ENCODE measurements at regions not wholly inside any gene's neighbourhood (a gene's known extent, or its start where the extent isn't known, plus 50 kb on each side); places are given as distances from the start of the nearest gene placed in this dataset.
"Not testable (repeated sequence)": the region's sequence is repeated elsewhere in the genome, so short reads cannot be mapped to it uniquely, and the experiment has no call there.

DNA sequence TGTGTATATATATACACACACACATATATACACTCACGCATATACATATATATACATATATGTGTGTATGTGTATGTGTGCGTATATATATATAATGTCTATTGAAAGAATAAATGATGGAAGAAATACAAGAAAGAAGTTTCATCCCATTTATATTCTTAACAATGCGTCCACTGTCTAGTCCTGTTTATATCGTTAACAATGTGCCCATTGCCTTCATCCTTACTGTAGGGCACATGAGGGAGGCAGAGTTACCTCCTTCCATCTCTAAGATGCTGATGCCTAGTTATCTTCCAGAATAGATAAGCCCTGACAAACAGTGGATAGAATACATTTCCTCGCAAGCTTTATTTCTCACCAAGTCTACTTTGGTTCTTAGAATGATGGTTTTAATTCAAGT is 389.8 kb upstream of the SEMA6A start:
- DNase-seq (ENCODE audit: insufficient read length, low spot score) = no peak
- FAIRE-seq = no peak

DNA sequence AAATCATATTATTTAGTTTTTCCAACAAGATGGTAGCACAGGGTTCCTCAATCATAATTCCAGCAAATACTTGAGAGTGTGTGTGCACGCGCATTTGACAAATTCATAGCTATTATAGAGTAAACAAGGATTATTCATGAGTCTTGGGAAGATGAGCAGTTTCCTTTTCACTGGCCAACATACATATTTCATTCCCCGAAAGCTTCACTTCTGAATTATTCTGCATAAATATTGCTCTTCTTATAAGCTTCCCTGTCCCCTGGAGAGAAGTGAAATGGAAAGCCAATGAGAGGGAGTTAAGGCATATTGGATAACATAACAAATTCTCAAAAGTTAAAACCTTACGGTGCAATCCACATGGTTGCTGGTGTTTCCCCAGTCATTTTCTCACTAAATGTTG is 386.4 kb upstream of the SEMA6A start:
- no peak for FAIRE-seq
- no peak for DNase-seq (ENCODE audit: insufficient read length, low spot score)

DNA sequence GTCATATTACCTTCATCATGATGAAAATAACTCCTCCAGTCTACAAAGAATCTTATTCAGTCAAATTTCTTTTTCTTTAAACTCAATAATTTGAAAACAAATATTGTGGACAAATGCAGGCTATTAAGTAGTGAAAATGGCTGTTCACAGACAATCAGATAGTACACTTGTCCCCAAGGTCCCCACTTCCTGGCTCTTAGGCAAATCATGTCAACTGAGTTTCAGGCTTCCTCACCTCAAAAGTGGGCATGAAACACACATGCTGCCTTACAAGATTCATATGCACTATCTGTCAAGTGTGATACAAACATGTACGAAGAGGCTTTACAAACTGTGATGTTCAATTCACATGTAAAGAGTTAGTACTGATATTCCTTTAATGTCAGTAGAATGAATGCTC is 385.2 kb upstream of the SEMA6A start:
- DNase-seq (ENCODE audit: insufficient read length, low spot score) (no peak), FAIRE-seq (no peak)

DNA sequence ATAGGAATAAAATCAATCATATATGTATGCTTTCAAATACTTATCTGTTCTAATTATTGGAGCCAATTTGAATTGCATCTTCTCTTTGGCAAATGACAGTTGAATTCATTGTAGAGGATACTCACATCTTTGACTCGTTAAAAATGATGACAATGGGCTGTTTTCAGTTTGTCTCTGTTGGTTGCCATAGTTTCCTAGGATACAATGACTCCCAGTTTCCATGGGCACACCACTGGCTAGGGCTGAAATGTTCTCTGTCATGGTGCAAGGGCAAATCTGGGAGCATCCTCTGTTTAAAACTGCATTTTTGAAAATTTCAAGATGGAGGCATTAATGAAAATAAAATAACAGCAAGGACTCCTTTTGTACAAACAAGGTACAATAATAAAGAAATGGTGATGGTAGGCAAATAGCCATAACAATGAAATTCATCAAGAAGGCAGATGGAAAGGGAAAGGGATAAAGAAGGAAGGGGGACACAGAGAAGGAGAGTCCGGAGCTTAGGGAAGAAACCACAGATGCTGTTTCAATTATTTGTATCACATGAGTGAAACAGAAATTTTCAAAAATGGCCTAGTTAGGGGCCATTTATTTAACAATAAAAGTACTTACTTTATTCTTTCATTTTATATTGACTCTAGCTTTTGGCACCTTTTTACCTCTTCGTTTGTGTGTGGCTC is 378.8 kb upstream of the SEMA6A start:
- no peak for FAIRE-seq

DNA sequence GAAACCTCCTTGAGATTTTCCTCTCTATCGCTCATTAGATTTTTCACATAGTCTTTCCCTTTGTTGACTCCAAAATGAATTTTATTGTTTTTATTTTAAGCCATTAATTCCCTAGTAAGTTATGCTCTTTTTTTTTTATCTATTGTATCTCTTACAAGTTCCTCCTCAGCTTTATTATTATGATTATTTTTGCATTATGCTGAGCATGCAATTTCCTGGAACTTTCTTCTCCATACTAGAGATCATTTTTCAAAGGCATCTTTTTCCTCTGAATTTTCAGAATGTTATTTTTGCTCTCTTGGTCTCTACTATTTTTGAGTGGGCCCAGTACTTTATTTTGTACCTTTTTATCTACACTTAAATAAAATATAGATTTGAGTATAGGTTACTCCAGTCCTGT is 376.6 kb upstream of the SEMA6A start:
- FAIRE-seq = no peak
- no peak for DNase-seq (ENCODE audit: insufficient read length, low spot score)

More for the DNA sequence above, 378.8 kb upstream of the SEMA6A start:
- DNase-seq (ENCODE audit: insufficient read length, low spot score) = no peak

DNA sequence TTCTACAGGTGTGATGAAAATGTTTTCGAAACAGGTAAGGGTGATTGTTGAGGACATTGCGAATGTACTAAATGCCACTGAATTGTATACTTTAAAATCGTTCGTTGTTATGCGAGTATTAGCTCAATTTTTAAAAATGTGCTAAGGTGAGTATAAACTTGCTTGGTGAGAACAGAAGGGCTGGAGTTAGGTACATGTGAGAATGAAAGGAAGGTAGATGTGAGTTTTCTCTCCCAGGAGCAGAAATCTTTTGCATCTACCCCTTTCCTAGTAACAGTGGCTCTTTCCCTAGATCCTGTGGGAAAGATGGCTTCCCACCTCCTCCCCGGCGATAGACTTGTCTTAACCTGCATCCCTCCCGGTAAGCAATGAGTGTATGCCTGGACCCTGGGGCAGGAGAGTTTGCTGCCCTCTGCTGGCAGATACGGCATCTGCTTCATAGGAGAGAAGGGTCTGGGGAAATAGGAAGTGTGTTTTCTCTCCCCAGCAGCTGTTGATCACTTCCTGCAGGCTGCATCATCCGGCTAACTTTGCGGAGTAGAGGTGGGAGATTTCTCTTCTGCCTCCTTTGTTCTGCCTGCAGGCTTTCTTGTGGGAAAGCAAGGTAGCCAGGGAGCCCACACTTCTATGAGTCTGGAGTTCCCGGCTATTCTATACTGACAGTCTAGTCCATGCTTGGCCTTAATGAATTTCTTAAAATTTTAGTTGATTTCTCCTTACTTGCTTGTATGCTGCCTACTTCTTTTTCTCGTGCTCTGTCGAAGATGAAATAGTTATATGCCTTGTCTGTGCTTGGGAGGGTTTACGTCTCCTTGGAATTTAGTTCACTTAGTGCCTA is 373.3 kb upstream of the SEMA6A start:
- DNase-seq (ENCODE audit: insufficient read length, low spot score) (peak; percentile 36), FAIRE-seq (peak; percentile 99)

DNA sequence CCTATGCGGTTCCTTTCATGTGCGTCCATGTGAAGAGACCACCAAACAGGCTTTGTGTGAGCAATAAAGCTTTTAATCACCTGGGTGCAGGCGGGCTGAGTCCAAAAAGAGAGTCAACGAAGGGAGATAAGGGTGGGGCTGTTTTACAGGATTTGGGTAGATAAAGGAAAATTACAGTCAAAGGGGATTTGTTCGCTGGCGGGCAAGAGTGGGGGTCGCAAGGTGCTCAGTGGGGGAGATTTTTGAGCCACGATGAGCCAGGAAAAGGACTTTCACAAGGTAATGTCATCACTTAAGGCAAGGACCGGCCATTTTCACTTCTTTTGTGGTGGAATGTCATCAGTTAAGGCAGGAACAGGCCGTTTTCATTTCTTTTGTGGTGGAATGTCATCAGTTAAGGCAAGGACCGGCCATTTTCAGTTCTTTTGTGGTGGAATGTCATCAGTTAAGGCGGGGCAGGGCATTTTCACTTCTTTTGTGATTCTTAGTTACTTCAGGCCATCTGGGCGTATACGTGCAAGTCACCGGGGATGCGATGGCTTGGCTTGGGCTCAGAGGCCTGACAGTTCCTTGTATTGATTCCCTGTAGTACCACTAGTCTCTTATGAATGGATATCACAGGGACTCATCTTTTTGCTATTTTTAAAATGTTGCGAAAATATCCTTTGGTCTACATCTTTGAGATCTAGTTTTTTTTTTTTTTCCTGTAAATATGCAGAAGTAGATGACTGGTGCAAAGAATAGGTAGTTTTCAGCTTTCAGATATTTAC is 371.2 kb upstream of the SEMA6A start:
- FAIRE-seq; DNase-seq (ENCODE audit: insufficient read length, low spot score): not testable (repeated sequence)

DNA sequence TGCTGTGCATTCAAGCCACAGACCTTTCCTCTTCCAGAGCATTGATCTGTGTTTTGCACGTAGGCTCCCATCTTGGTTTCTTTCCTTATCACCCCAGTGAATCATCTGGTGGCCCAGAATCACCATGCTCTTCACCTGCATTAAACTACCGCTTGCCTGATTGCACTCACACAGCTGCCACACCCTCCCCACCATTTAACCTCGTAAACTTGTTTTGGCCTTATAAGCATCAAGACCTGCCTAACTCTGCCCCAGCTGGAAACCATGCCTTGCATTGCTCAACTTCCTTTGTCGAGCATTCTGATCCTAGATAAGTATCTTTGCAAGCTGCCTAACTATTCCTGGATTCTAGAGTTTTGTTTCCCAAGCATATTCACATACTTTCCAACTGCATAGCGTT is 369.6 kb upstream of the SEMA6A start:
- FAIRE-seq (no peak), DNase-seq (ENCODE audit: insufficient read length, low spot score) (no peak)

DNA sequence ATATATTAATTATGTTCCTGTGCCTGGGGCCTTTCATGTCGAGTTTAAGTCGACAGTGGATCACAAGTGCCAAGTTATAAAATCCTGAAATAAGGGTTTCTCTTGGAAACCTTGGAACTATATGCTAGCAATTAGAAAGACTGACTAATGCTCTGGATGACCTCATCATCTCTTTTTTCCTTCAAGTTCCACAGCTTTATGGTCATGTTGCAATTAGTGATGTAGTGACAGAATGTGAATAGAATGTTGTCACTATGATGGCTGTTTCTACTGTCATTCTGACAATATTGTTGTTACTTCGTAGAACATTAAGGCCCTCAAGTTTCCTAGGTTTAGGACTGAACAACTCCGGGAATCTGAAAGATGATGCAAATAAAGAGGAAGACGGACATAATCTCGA is 368.0 kb upstream of the SEMA6A start:
- no peak for FAIRE-seq
- DNase-seq (ENCODE audit: insufficient read length, low spot score) = no peak

DNA sequence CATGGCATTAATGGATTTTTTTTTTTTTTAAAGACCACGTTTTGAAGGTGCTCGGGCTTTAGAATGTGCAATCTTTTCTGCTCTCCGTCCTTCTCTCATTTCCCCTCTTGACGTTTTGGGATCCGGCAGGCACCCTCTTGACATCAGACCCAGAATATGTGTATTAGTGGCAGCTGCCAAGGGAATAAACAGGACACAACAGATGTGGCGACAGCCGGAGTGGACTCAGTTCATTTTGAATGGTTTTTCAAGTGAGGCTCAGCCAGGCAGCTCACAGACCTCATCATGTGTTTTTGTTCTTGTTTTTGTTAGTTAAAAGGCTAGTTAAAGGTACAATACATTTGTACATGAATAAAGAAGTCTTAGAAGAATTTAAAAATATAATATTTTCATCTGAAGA is 365.0 kb upstream of the SEMA6A start:
- no peak for FAIRE-seq

DNA sequence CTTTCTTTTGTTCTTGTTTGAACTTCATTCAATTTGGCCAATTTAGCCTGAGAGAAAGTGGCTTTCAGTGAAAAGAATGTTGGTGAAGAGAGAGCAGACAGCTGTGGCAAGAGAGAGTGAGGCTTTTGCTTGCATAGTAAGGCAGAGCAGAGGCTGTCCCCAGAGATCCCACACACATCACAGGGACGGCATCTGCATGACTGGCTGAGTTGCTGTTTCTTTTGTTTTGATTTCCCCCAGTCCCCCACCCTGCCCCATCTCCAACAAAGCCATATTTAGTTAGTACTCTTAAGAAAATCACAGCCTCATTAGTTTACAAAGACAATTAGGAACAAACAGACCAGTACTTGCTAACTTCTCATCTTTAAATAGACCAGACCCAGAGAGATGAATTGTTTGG is 363.9 kb upstream of the SEMA6A start:
- no peak for DNase-seq (ENCODE audit: insufficient read length, low spot score)

More for the DNA sequence above, 365.0 kb upstream of the SEMA6A start:
- DNase-seq (ENCODE audit: insufficient read length, low spot score) = no peak

DNA sequence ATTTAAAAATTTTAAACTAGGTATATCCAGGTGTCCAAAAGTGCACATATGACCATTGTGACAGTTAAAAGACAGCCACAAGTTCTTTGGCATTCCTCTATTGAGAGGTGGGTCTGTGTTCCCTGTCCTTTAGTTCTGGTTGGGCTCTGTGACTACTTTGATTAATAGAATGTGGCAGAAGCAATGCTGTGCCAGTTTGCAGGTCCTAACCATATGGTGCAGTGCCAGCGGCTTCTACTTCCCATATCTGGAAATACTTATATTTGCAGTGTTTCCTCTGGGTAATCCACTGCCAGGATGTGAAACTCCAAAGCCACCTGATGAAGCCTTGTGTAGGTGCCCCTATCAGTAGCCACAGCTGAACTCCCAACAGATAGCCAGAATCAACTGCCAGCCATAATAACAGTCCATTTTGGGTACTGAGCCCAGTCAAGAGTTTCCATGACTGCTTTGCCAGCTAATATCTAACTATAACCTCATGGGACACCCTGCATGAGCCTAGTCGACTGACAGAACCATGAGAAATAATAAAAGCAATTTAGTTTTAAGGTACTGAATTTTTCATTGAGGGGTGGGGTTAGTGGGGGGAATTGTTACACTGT is 361.0 kb upstream of the SEMA6A start:
- FAIRE-seq (no peak), DNase-seq (ENCODE audit: insufficient read length, low spot score) (no peak)

More for the DNA sequence above, 363.9 kb upstream of the SEMA6A start:
- no peak for FAIRE-seq

DNA sequence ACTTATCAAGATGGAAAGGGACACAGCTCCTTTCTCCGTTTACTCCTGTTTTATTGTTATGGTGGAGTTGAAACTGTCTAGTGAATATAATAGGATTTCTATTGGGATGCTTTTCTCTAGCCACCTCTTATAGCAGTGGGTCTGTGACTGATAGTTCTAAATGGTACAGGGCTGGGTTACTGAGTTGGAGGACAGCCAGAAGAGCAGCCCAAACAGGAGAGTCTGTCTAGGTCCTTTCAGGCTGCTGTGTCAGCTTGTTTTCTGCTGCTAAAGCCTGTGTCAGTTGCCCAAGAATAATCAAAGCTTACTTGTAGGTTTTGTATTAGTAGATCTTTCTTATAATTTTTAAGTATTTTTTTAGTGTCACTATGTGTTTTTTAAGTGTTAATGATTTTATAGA is 356.0 kb upstream of the SEMA6A start:
- DNase-seq (ENCODE audit: insufficient read length, low spot score) = no peak
- FAIRE-seq = no peak

DNA sequence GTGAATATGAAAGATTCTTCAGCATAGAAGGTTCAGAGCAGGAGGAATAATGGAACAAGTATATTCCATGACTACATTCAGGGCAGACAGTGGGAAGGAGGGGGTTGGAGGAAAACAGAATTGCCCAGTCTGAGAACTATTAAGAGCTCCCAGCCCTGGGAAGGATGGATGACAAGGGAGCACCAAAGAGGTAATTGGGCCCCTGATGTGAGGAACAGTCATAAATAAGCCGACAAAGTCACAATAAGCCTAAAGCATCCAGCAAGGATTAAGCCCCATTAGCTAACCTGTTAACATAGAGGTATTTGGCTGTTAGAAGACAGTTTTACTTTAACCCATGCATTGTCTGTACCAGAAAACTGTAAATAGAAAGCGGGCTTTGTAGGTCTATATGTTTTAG is 348.7 kb upstream of the SEMA6A start:
- FAIRE-seq (no peak), DNase-seq (ENCODE audit: insufficient read length, low spot score) (no peak)

DNA sequence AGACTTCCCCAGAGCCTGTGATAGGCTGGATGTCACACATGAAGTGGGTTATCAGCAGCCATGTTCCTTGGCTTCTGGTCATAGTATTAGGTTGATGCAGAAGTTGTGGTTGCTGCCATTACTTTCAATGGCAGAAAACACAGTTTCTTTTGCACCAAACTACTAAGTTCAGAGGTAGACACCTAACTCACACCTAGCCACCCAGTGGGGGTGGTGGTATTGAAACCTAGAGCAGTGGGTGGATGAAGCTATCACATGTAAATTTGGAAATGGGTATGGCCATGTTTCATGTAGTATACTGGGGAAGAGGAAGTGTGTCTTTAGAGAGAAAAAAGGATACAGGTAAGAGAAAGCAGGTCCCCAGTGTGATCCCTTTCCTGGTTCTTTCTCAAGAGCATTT is 347.9 kb upstream of the SEMA6A start:
- peak; percentile 21 for FAIRE-seq
- peak; percentile 8 for DNase-seq (ENCODE audit: insufficient read length, low spot score)

DNA sequence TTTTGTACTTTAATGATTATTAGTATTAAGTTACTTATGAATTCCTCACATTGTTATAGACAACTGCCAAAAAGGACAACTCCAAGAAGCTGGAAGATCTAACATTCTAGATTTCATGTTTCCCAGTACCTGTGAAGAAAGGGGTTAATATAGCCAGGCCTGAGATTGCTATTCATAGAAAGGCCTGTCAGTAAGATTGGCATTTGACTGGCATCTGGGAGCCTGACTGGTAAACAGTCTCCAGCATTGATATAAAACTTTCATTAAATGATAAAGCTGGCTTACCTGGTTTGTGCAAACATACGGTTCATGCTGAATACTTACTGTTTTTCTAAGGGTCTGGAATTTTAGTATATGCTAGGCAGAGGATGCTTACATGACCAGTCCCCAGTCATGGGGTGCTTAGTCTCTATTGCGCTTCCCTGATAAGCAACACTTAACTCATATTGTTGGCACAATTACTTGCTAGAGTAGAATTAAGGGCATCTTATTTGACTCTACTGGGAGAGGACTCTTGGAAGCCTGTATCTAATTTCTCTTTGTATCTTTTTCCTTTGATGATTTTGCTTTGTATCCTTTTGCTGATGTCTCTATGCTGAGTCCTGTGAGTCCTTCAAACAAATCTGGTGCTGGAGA is 340.4 kb upstream of the SEMA6A start:
- FAIRE-seq = no peak
- DNase-seq (ENCODE audit: insufficient read length, low spot score) = no peak

DNA sequence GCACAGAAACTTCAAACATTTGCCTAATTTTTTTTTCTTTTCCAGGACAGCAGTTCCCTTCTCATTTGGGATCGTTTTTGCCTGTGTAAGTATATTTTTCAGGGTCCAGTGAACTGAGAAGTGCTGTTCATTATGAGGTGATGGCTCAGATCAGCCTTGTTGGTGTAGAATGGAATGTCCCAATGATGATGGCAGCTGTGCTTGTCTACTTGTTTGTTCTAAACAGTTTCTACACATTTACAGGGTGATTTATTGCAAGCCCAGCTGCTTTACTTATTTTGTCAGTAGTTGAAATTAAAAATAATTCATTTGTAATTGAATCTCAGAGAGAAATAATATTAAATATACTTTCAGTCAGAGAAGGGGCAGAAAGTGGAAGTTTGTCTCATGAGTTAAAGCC is 337.6 kb upstream of the SEMA6A start:
- no peak for FAIRE-seq
- no peak for DNase-seq (ENCODE audit: insufficient read length, low spot score)

DNA sequence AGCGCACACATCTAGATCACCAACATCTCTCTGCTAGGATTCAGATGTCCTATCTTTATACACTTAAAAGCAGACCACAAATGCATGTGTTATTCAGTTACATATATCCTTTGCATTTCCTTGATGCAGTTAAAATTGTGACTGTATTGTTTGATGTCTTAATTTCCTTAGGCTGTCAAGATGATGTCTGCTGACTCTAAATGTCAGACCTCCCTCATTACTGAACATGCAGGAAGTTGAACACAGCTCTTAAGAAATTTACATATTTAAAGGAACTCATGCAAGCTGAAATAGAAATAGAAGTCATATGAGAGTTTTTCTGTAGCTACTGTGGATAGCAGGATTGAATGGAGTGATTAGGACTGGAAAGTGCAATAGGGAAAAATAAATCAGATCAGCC is 336.5 kb upstream of the SEMA6A start:
- DNase-seq (ENCODE audit: insufficient read length, low spot score) (no peak), FAIRE-seq (no peak)

DNA sequence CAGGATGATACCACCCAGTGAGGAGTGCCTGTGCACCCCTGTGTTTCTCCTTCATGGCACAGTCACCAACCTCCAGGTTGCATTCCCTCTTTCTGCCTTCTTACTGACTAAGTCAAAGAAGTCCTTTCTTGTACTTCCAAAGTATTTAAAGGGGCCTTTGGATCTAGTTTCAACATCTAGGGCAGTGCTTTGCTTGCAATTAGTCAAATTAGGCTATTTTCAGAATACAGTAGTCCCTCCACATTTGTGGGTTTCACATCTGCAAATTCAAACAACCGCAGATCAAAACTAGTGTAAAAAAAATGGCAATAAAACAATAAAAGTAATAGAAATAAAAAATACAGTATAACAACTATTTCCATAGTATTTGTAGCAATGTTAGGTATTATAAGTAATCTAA is 333.9 kb upstream of the SEMA6A start:
- DNase-seq (ENCODE audit: insufficient read length, low spot score) (no peak), FAIRE-seq (no peak)

DNA sequence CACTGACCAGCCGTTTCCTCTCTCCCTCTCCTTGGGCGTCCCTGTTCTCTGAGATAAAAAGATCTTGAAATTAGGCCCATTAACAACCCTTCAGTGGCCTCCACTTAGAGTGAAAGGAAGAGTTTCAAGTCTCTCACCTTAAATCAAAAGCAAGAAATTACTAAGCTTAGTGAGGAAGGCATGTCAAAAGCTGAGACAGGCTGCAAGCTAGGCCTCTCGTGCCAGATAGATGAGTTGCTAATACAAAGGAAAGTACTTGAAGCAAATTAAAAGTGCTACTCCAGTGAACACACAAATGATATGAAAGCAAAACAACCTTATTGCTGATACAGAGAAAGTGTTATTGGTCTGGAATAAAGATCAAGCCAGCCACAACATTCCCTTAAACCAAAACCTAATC is 331.3 kb upstream of the SEMA6A start:
- DNase-seq (ENCODE audit: insufficient read length, low spot score) = no peak
- peak; percentile 66 for FAIRE-seq

DNA sequence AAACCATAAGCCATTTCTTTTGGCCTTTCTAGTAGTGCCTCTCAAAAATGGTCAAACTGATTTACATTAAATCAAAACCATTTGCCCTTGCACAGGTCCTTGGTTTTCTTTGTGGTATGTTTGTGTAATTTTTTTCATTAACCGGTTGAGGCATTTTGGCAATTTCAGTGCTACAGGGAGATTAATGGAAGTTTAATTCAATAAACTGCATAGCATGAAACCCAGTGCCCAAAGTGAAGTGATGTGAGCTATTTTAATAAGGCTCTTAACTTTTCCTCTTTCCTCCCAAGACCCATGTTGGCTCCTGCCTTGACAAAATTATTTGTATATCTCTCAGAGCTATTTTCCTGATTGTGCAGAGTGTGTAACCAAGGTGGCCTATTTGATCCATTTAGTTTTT is 326.2 kb upstream of the SEMA6A start:
- DNase-seq (ENCODE audit: insufficient read length, low spot score) (no peak), FAIRE-seq (no peak)
